Activated B cell treated with CpG ODN at 0.5 μM for 24 hours (primary cell): ENCODE measurements at regions not wholly inside any gene's neighbourhood (a gene's known extent, or its start where the extent isn't known, plus 50 kb on each side); places are given as distances from the start of the nearest gene placed in this dataset.
"Not testable (repeated sequence)": the region's sequence is repeated elsewhere in the genome, so short reads cannot be mapped to it uniquely, and the experiment has no call there.

Source experiments
- ATAC-seq: fragments of 200-7000 bp; cut with Tn5 transposase; one replicate; pipeline ENCODE4 v1.10.0; 2021; ENCODE audit warnings: low read depth, mild to moderate bottlenecking, moderate library complexity
- CTCF ChIA-PET: fragments of 350-600 bp; sonication (Branson Sonifier 250); formaldehyde crosslinking; loops from one replicate; lab custom pipeline; 2021; ENCODE audit warnings: antibody characterized with exemption; lab: Charles Lee
- POLR2A ChIA-PET: fragments of 350-600 bp; sonication (Branson Sonifier 250); formaldehyde crosslinking; loops from one replicate; lab custom pipeline; 2021; ENCODE audit warnings: antibody characterized with exemption; lab: Charles Lee
- DNase-seq: peaks from one replicate; pipeline ENCODE4 v3.0.0; 2022
- H3K27ac Mint-ChIP-seq: one replicate; pipeline ENCODE4 v1.8.0; 2020; ENCODE audit warnings: mixed read lengths
- H3K27me3 Mint-ChIP-seq: one replicate; pipeline ENCODE4 v1.8.0; 2021; ENCODE audit warnings: mixed read lengths
- H3K36me3 Mint-ChIP-seq: one replicate; pipeline ENCODE4 v1.8.0; 2021; ENCODE audit warnings: low read depth, mixed read lengths
- H3K4me1 Mint-ChIP-seq: one replicate; pipeline ENCODE4 v1.8.0; 2021; ENCODE audit warnings: mixed read lengths
- H3K4me3 Mint-ChIP-seq: one replicate; pipeline ENCODE4 v1.8.0; 2020; ENCODE audit warnings: mild to moderate bottlenecking, mixed read lengths
- H3K9me3 Mint-ChIP-seq: one replicate; pipeline ENCODE4 v1.8.0; 2020; ENCODE audit warnings: mixed read lengths
- CTCF ChIP-seq: fragments of 200-600 bp; IDR thresholded peaks from one replicate; pipeline ENCODE4 v1.8.0; 2022; ENCODE audit warnings: antibody characterized with exemption, mild to moderate bottlenecking
- intact Hi-C: fragments of 100-400 bp; cut with micrococcal nuclease; formaldehyde crosslinking; loops from one replicate; pipeline ENCODE4 v1.15.1; 2024

GRCh38 chr15:53193149-53193548, 403.0 kb upstream of the ONECUT1 start:
- Mint-ChIP-seq H3K9me3 (no peaks in the 10 kb centered on the region), H3K36me3 (no peaks in the 10 kb centered on the region), H3K27ac (no peak overlapping the region), H3K4me1 (no peaks in the 10 kb centered on the region), H3K27me3 (peaks cover 3% of the 10 kb centered on the region), H3K4me3 (no peak overlapping the region)
- ChIA-PET POLR2A (no interaction called here), CTCF (no interaction called here)
- intact Hi-C loops: loop anchor here (10.0 kb wide), 1 partner anchor 408 kb away; no protein-coding TSS in a partner anchor
- ATAC-seq (no peak), DNase-seq (no peak)
- no peak for TF ChIP-seq CTCF

GRCh38 chr15:53189860-53190259, 399.7 kb upstream of the ONECUT1 start:
- Mint-ChIP-seq H3K36me3 (no peaks in the 10 kb centered on the region), H3K4me1 (no peaks in the 10 kb centered on the region), H3K9me3 (peaks cover 4% of the 10 kb centered on the region), H3K27me3 (no peaks in the 10 kb centered on the region), H3K4me3 (no peak overlapping the region), H3K27ac (no peak overlapping the region)
- DNase-seq (no peak), ATAC-seq (no peak)
- intact Hi-C loops: loop anchor here (10.0 kb wide), 1 partner anchor 405 kb away; no protein-coding TSS in a partner anchor
- ChIA-PET POLR2A (no interaction called here), CTCF (no interaction called here)
- no peak for TF ChIP-seq CTCF

- CTCF ChIA-PET, POLR2A ChIA-PET, H3K36me3 Mint-ChIP-seq, intact Hi-C loops, H3K27ac Mint-ChIP-seq, H3K27me3 Mint-ChIP-seq, DNase-seq, ATAC-seq, H3K4me3 Mint-ChIP-seq, H3K9me3 Mint-ChIP-seq, H3K4me1 Mint-ChIP-seq: not testable (repeated sequence)
Measured at GRCh38 chr15:53183449-53183848, 393.3 kb upstream of the ONECUT1 start.

GRCh38 chr15:53171571-53171970, 381.4 kb upstream of the ONECUT1 start:
- Mint-ChIP-seq H3K4me3 (no peak overlapping the region), H3K4me1 (no peaks in the 10 kb centered on the region), H3K27me3 (no peaks in the 10 kb centered on the region), H3K36me3 (no peaks in the 10 kb centered on the region), H3K27ac (no peak overlapping the region), H3K9me3 (no peaks in the 10 kb centered on the region)
- TF ChIP-seq CTCF: no peak
- DNase-seq: no peak
- ChIA-PET POLR2A (no interaction called here), CTCF (no interaction called here)
- intact Hi-C loops: no loop called here
- no peak for ATAC-seq

- no peaks in the 10 kb centered on the region for H3K36me3 Mint-ChIP-seq
- no peak overlapping the region for H3K27ac Mint-ChIP-seq
- ChIA-PET POLR2A (no interaction called here), CTCF (no interaction called here)
- no peak for DNase-seq
- peaks cover 4% of the 10 kb centered on the region for H3K27me3 Mint-ChIP-seq
- ATAC-seq: no peak
- H3K4me1 Mint-ChIP-seq: no peaks in the 10 kb centered on the region
- intact Hi-C loops: no loop called here
- H3K9me3 Mint-ChIP-seq: no peaks in the 10 kb centered on the region
- H3K4me3 Mint-ChIP-seq: no peak overlapping the region
- no peak for TF ChIP-seq CTCF
Measured at GRCh38 chr15:53166684-53167201, 376.6 kb upstream of the ONECUT1 start.
